HG02610 (cell line): ENCODE measurements at regions not wholly inside any gene's neighbourhood (a gene's known extent, or its start where the extent isn't known, plus 50 kb on each side); places are given as distances from the start of the nearest gene placed in this dataset.
"Not testable (repeated sequence)": the region's sequence is repeated elsewhere in the genome, so short reads cannot be mapped to it uniquely, and the experiment has no call there.

Source experiments
- ATAC-seq: cut with Tn5 transposase; IDR thresholded peaks from one replicate; pipeline ENCODE4 v1.9.1; 2021; ENCODE audit warnings: mild to moderate bottlenecking, moderate library complexity; ENCODE audit not compliant: unreplicated experiment

- no peak for ATAC-seq
Measured at GRCh38 chr5:130845049-130845765, 319.8 kb downstream of the HINT1 start.

- ATAC-seq, result peak; percentile 76
Measured at GRCh38 chr5:130836729-130837649, 328.1 kb downstream of the HINT1 start.

- ATAC-seq, result not testable (repeated sequence)
Measured at GRCh38 chr5:130817598-130818384, 347.3 kb downstream of the HINT1 start.

GRCh38 chr5:130815246-130815645 lies 349.8 kb downstream of the HINT1 start:
- no peak for ATAC-seq

GRCh38 chr5:130808691-130809090 lies 356.4 kb downstream of the HINT1 start:
- ATAC-seq, result no peak

- no peak for ATAC-seq
Measured at GRCh38 chr5:130805648-130806047, 359.4 kb downstream of the HINT1 start.

- ATAC-seq, result no peak
Measured at GRCh38 chr5:130805036-130805435, 360.0 kb downstream of the HINT1 start.

GRCh38 chr5:130801963-130802362 lies 363.1 kb downstream of the HINT1 start:
- ATAC-seq, result no peak

- ATAC-seq, result no peak
Measured at GRCh38 chr5:130799015-130799414, 366.0 kb downstream of the HINT1 start.

- no peak for ATAC-seq
Measured at GRCh38 chr5:130797303-130797702, 367.8 kb downstream of the HINT1 start.

GRCh38 chr5:130796902-130797301 lies 368.2 kb downstream of the HINT1 start:
- no peak for ATAC-seq

- no peak for ATAC-seq
Measured at GRCh38 chr5:130796032-130796431, 369.0 kb downstream of the HINT1 start.

- no peak for ATAC-seq
Measured at GRCh38 chr5:130795037-130795436, 370.0 kb downstream of the HINT1 start.

GRCh38 chr5:130777794-130778193 lies 387.3 kb downstream of the HINT1 start:
- no peak for ATAC-seq

GRCh38 chr5:130773813-130774212 lies 391.2 kb downstream of the HINT1 start:
- no peak for ATAC-seq

GRCh38 chr5:130762031-130762430 lies 403.0 kb downstream of the HINT1 start:
- no peak for ATAC-seq

- ATAC-seq, result no peak
Measured at GRCh38 chr5:130759061-130759460, 406.0 kb downstream of the HINT1 start.

GRCh38 chr5:130747556-130747955 lies 417.5 kb downstream of the HINT1 start:
- no peak for ATAC-seq

- ATAC-seq, result not testable (repeated sequence)
Measured at GRCh38 chr5:130746641-130747040, 418.4 kb downstream of the HINT1 start.

- ATAC-seq, result no peak
Measured at GRCh38 chr5:130743092-130743491, 422.0 kb downstream of the HINT1 start.

GRCh38 chr5:130740047-130740569 lies 424.9 kb downstream of the HINT1 start:
- no peak for ATAC-seq
